Epithelial cell of prostate (primary cell): ENCODE measurements at regions not wholly inside any gene's neighbourhood (a gene's known extent, or its start where the extent isn't known, plus 50 kb on each side); places are given as distances from the start of the nearest gene placed in this dataset.

Source experiments
- DNase-seq: peaks from one replicate; pipeline ENCODE4 v3.0.0-alpha.2; 2011; ENCODE audit warnings: low read depth, low spot score
- H3K27ac ChIP-seq: fragments of 450-650 bp; 2 replicates; pipeline ENCODE4 v1.5.1; 2017; ENCODE audit warnings: mild to moderate bottlenecking

GRCh38 chr5:111583758-111584203, 71.4 kb upstream of the STARD4 start:
- DNase-seq: no peak
- H3K27ac ChIP-seq: no peak overlapping the region

- DNase-seq: no peak
Observed at GRCh38 chr5:111582993-111583601, 70.8 kb upstream of the STARD4 start.

GRCh38 chr5:111582451-111582850, 70.1 kb upstream of the STARD4 start:
- DNase-seq: no peak
- no peak overlapping the region for H3K27ac ChIP-seq

More at GRCh38 chr5:111582993-111583601, 70.8 kb upstream of the STARD4 start:
- H3K27ac ChIP-seq: no peak overlapping the region

DNA sequence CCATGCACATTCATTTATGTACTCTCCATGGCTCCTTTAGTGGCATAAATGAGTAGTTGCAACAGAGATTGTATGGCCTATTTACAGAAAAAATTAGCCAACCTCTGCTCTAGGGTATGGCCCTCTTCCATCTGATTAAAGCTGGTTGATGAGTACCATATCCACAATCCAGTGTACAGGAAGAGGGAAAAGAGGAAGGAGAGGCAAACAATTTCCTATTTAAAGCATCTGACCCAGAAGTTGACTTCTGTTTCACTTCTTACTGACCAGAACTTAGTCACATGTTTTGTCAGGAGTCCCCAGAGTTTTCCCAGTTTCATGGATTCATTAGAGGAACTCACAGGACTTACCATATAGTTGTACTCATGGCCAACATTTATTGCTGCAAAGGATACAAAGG, 68.6 kb upstream of the STARD4 start:
- H3K27ac ChIP-seq: no peak overlapping the region
- no peak for DNase-seq

- no peak for DNase-seq
- no peak overlapping the region for H3K27ac ChIP-seq
Observed at GRCh38 chr5:111574311-111574710, 62.0 kb upstream of the STARD4 start.

DNA sequence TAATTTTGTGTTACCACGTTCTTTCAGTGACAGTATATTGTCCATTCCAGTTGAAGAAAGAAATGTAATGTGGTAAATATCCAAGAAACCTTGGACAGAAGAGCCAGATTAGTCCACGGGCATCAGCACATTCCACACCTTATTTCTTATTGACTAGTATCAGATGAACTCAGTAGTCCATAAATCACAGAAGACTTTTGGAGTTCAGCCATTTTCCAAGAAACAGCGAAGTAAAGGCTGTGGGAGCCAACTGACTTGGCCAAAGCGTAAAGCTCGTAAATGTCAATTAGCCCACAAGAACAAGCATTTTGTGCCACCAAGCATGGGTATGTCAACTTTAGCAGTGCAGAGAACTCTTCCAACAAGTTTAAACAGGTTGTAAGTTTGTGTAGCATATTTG, 60.2 kb upstream of the STARD4 start:
- peak; percentile 48 for DNase-seq
- no peak overlapping the region for H3K27ac ChIP-seq

DNA sequence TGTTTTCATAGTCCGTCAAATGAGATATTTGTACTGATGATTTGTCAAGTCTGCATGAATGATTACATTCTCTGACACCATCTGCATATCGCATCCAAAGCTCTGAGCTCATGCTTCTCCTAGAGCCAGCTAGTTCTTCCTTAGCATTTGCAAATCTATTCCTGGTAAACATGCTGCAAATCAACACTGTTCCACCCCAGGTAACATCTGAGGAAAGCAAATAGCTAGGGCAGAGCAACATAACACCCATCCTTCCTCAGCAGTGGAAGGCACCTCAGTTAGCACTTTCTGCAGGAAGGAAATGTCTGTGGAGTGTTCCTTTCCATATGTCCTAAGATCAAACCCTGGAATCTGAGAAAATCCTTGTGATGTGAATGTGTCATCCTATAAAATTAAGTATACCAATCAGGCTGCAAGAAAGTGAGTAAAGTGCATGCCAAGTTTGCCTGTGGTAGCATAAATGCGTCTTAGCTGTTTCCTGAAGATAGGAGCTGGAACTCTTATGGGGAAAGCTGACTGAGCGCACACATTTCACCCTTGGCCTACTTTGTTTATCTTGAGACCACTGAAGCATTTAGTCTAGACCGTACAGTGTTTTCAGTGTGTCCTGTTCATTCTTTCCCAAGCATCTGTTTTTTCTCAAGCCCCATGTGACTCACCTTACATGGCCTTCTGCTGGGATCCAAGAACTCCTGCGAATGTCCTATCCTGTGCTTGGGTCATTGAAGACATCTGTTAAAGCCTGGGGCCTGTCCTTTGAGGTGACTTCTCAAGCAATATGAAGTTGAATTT, 50.9 kb upstream of the STARD4 start:
- H3K27ac ChIP-seq: no peak overlapping the region
- no peak for DNase-seq

DNA sequence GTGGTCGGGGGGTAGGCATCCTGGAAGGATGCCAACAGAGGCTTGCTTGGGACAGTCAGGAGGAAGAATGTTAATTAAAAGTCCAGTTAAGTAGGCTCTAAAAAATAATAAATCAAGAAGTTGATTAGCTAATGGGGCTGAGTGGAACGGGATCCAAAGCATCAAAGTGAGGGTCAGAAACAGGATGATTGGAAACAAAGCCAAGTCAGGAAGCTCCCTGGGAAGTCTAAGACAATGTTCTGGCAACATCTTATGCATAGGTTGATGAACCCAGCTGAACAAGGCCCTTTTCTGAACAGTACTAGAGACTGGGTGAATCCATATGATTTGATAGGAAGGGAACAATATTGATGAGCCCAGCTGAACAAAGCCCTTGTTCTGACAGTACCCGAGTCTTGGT, 50.2 kb upstream of the STARD4 start:
- no peak overlapping the region for H3K27ac ChIP-seq
- DNase-seq: no peak
